ENCODE measurements at regions not wholly inside any gene's neighbourhood (a gene's known extent, or its start where the extent isn't known, plus 50 kb on each side); places are given as distances from the start of the nearest gene placed in this dataset.

DNA sequence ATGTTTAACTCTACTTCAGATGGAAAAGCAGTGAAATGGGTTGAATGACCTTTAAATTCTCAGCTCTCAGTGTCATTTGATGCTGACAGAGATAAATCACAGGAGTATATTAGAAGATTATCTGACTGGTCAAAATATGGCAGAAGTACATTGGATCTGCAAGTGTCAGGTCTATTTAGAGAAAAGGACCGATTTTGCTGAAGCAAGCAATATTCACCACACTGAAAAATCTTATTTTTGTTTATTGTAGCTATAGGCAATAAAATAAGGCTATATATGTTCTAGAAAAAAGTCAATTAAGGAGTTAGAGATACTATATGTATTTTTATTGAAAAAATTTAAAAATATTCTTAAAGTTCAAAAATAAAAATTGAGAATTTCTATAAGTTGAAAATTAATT is 325.3 kb downstream of the CXXC4 start:
- no peak for DNase-seq (ENCODE audit: low spot score)
- Histone ChIP-seq H3K27ac (no peak overlapping the region), H3F3A (ENCODE audit: low read depth) (no peaks in the 10 kb centered on the region), H3K4me3 (no peak overlapping the region), H3K36me3 (no peaks in the 10 kb centered on the region), H3K27me3 (no peaks in the 10 kb centered on the region), H3K79me2 (ENCODE audit: low read depth) (no peaks in the 10 kb centered on the region), H2AFZ (replicated peaks) (no peak overlapping the region), H3K4me1 (no peaks in the 10 kb centered on the region), H4K20me1 (ENCODE audit: low read depth) (no peaks in the 10 kb centered on the region), H3K9me3 (ENCODE audit: low read depth) (no peaks in the 10 kb centered on the region), H3K9ac (no peak overlapping the region), H3K4me2 (no peak overlapping the region)
- Mint-ChIP-seq H3K9me3 (no peaks in the 10 kb centered on the region), H3K27ac (no peak overlapping the region), H3K4me3 (no peak overlapping the region), H3K27me3 (ENCODE audit: insufficient read depth, low read depth) (no peaks in the 10 kb centered on the region), H3K4me1 (no peaks in the 10 kb centered on the region), H3K36me3 (no peaks in the 10 kb centered on the region)
- TF ChIP-seq EZH2phosphoT487 (IDR thresholded peaks at IDR 0.05) (no peak), EZH2 (IDR thresholded peaks at IDR 0.05) (no peak)
- TF ChIP-seq, protein P1, sequence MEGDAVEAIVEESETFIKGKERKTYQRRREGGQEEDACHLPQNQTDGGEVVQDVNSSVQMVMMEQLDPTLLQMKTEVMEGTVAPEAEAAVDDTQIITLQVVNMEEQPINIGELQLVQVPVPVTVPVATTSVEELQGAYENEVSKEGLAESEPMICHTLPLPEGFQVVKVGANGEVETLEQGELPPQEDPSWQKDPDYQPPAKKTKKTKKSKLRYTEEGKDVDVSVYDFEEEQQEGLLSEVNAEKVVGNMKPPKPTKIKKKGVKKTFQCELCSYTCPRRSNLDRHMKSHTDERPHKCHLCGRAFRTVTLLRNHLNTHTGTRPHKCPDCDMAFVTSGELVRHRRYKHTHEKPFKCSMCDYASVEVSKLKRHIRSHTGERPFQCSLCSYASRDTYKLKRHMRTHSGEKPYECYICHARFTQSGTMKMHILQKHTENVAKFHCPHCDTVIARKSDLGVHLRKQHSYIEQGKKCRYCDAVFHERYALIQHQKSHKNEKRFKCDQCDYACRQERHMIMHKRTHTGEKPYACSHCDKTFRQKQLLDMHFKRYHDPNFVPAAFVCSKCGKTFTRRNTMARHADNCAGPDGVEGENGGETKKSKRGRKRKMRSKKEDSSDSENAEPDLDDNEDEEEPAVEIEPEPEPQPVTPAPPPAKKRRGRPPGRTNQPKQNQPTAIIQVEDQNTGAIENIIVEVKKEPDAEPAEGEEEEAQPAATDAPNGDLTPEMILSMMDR (IDR thresholded peaks at IDR 0.05), result no peak

DNA sequence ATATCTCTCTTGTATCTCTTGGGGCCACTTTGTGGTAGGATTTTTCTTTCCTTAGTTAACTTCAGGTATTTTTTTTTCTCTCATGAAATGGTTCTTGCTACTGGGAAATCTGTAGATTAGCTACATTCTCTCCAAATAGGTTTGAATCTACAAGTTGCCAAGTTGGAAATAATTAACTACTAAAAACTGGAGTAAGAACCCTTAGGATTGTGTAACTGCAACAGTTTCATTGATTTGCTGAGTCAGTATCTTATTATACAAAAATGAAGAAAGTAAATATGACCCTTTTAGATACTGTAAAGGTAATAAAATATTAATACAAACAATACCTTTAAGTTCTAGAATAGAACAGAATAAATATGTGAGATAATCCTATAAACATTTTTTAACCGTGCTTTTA is 327.9 kb downstream of the CXXC4 start:
- H3K27me3 ChIP-seq, result no peaks in the 10 kb centered on the region
- Mint-ChIP-seq H3K27ac (no peak overlapping the region), H3K27me3 (ENCODE audit: insufficient read depth, low read depth) (no peaks in the 10 kb centered on the region), H3K9me3 (no peaks in the 10 kb centered on the region), H3K4me3 (no peak overlapping the region), H3K36me3 (no peaks in the 10 kb centered on the region), H3K4me1 (no peaks in the 10 kb centered on the region)
- H4K20me1 ChIP-seq (ENCODE audit: low read depth), result no peaks in the 10 kb centered on the region
- H3K36me3 ChIP-seq, result no peaks in the 10 kb centered on the region
- TF ChIP-seq, protein P1 (IDR thresholded peaks at IDR 0.05), result no peak
- TF ChIP-seq EZH2phosphoT487 (IDR thresholded peaks at IDR 0.05) (no peak), EZH2 (IDR thresholded peaks at IDR 0.05) (no peak)
- H3K27ac ChIP-seq, result no peak overlapping the region
- no peaks in the 10 kb centered on the region for H3K79me2 ChIP-seq (ENCODE audit: low read depth)
- no peaks in the 10 kb centered on the region for H3K9me3 ChIP-seq (ENCODE audit: low read depth)
- H3K4me1 ChIP-seq, result no peaks in the 10 kb centered on the region
- no peak overlapping the region for H3K9ac ChIP-seq
- H3K4me2 ChIP-seq, result no peak overlapping the region
- no peaks in the 10 kb centered on the region for H3F3A ChIP-seq (ENCODE audit: low read depth)
- no peak overlapping the region for H2AFZ ChIP-seq (replicated peaks)
- DNase-seq (ENCODE audit: low spot score), result no peak
- no peak overlapping the region for H3K4me3 ChIP-seq

DNA sequence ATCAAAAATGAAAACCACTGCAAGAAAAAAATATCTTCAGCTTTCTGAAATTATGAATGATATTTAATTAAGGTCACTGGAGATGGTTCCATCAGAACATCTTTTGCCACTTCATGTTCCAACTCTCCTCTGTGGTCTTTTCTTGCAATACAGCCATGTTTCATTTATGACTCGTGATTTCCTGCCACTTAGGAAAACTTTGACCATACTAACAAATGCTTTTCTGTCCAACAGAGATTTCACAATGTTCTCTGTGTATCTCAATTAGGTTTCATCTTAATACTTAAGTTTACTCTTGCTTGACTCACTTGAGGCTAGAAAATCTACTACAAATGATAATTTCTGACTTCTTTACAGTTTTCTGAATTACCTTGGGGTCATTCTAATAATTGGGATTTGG is 330.9 kb downstream of the CXXC4 start:
- no peaks in the 10 kb centered on the region for H3K9me3 ChIP-seq (ENCODE audit: low read depth)
- H3K4me1 Mint-ChIP-seq, result no peaks in the 10 kb centered on the region
- no peak for DNase-seq (ENCODE audit: low spot score)
- no peak overlapping the region for H3K27ac ChIP-seq
- no peaks in the 10 kb centered on the region for H3K79me2 ChIP-seq (ENCODE audit: low read depth)
- no peak overlapping the region for H3K4me3 ChIP-seq
- H3K9ac ChIP-seq, result no peak overlapping the region
- H2AFZ ChIP-seq (replicated peaks), result no peak overlapping the region
- H3K4me3 Mint-ChIP-seq, result no peak overlapping the region
- no peaks in the 10 kb centered on the region for H3K4me1 ChIP-seq
- no peaks in the 10 kb centered on the region for H3K27me3 ChIP-seq
- H3K4me2 ChIP-seq, result no peak overlapping the region
- no peaks in the 10 kb centered on the region for H3F3A ChIP-seq (ENCODE audit: low read depth)
- no peaks in the 10 kb centered on the region for H3K36me3 ChIP-seq
- no peak overlapping the region for H3K27ac Mint-ChIP-seq
- H3K27me3 Mint-ChIP-seq (ENCODE audit: insufficient read depth, low read depth), result no peaks in the 10 kb centered on the region
- TF ChIP-seq, protein P1 (IDR thresholded peaks at IDR 0.05), result no peak
- TF ChIP-seq EZH2 (IDR thresholded peaks at IDR 0.05), result no peak
- H3K9me3 Mint-ChIP-seq, result no peaks in the 10 kb centered on the region
- no peaks in the 10 kb centered on the region for H3K36me3 Mint-ChIP-seq
- no peaks in the 10 kb centered on the region for H4K20me1 ChIP-seq (ENCODE audit: low read depth)

DNA sequence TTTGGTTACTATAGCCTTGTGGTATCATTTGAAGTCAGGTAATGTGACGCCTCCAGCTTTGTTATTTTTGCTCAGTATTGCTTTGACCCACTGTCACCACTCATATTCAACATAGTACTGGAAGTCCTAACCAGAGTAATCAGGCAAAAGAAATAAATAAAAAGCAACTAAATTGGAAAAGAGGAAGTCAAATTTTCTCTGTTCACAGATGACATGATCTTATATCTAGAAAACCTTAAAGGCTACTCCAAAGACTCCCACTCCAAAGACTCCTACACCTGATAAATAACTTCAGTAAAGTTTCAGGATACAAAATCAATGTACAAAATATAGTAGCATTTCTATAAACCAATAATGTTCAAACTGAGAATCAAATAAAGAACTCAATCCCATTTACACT is 348.6 kb downstream of the CXXC4 start:
- no peak overlapping the region for H3K4me3 ChIP-seq
- H2AFZ ChIP-seq (replicated peaks), result no peak overlapping the region
- no peaks in the 10 kb centered on the region for H3K9me3 Mint-ChIP-seq
- no peaks in the 10 kb centered on the region for H3K9me3 ChIP-seq (ENCODE audit: low read depth)
- no peaks in the 10 kb centered on the region for H3K27me3 Mint-ChIP-seq (ENCODE audit: insufficient read depth, low read depth)
- no peaks in the 10 kb centered on the region for H3F3A ChIP-seq (ENCODE audit: low read depth)
- DNase-seq (ENCODE audit: low spot score), result no peak
- no peak overlapping the region for H3K27ac ChIP-seq
- no peak overlapping the region for H3K9ac ChIP-seq
- H3K79me2 ChIP-seq (ENCODE audit: low read depth), result no peaks in the 10 kb centered on the region
- no peak overlapping the region for H3K4me2 ChIP-seq
- no peaks in the 10 kb centered on the region for H3K36me3 Mint-ChIP-seq
- H3K4me3 Mint-ChIP-seq, result no peak overlapping the region
- no peaks in the 10 kb centered on the region for H4K20me1 ChIP-seq (ENCODE audit: low read depth)
- H3K4me1 ChIP-seq, result no peaks in the 10 kb centered on the region
- no peaks in the 10 kb centered on the region for H3K27me3 ChIP-seq
- no peak overlapping the region for H3K27ac Mint-ChIP-seq
- H3K4me1 Mint-ChIP-seq, result no peaks in the 10 kb centered on the region
- no peaks in the 10 kb centered on the region for H3K36me3 ChIP-seq
- TF ChIP-seq, protein P1 (IDR thresholded peaks at IDR 0.05), result no peak
- TF ChIP-seq EZH2phosphoT487 (IDR thresholded peaks at IDR 0.05) (no peak), EZH2 (IDR thresholded peaks at IDR 0.05) (no peak)

Measured in neural progenitor cell (in vitro differentiated cells).